Breast epithelium (tissue), 4 donors: ENCODE measurements at regions not wholly inside any gene's neighbourhood (a gene's known extent, or its start where the extent isn't known, plus 50 kb on each side); places are given as distances from the start of the nearest gene placed in this dataset.

Experiments
- DNase-seq, 2 donors: peaks; one replicate each; pipeline ENCODE4 v3.0.0-alpha.2; 2019; ENCODE audit warnings: low spot score in 2 of 2
- H3K27ac ChIP-seq, 2 donors: fragments of 200-600 bp; sonication (generic) in 1 of 2; one replicate each; pipeline ENCODE4 v1.5.1; 2016 to 2019; ENCODE audit warnings: mild to moderate bottlenecking in 1 of 2
- H3K27me3 ChIP-seq, 2 donors: fragments of 200-600 bp; sonication (generic) in 1 of 2; one replicate each; pipeline versions ENCODE4 v1.5.1 to v1.6.0; 2017 to 2019; ENCODE audit warnings: control low read depth in 1 of 2, mild to moderate bottlenecking in 1 of 2
- H3K36me3 ChIP-seq: fragments of 200-600 bp; one replicate; pipeline ENCODE4 v1.5.1; 2019
- H3K4me1 ChIP-seq, 2 donors: fragments of 200-600 bp; sonication (generic); one replicate each; pipeline ENCODE4 v1.5.1; 2016 to 2019; ENCODE audit warnings: control low read depth in 1 of 2
- H3K4me3 ChIP-seq, 3 donors: fragments of 200-600 bp; sonication (generic); 1 replicate in 2 of 3; 2 replicates in 1 of 3; pipeline ENCODE4 v1.5.1; 2016 to 2019; ENCODE audit warnings: mild to moderate bottlenecking in 3 of 3, moderate library complexity in 2 of 3
- H3K9me3 ChIP-seq, 2 donors: fragments of 200-600 bp; sonication (generic) in 1 of 2; one replicate each; pipeline ENCODE4 v1.5.1; 2016 to 2019; ENCODE audit warnings: control low read depth in 1 of 2
- POLR2A ChIP-seq: fragments of 450-650 bp; IDR thresholded peaks from one replicate; pipeline ENCODE4 v1.6.1; 2016; ENCODE audit warnings: antibody characterized with exemption, mild to moderate bottlenecking, moderate library complexity
- POLR2AphosphoS5 ChIP-seq, 3 donors: sonication (generic); formaldehyde crosslinking; IDR thresholded peaks; one replicate each; pipeline ENCODE4 v1.6.1; 2017; ENCODE audit warnings: antibody characterized with exemption in 3 of 3
- intact Hi-C: fragments of 100-400 bp; cut with DNase I; formaldehyde crosslinking; loops from one replicate; pipeline ENCODE4 v1.15.1; 2023; ENCODE audit warnings: low total_unique reads
- TF ChIP-seq, protein P1 (sequence below), 3 donors: fragments of 450-650 bp; IDR thresholded peaks; one replicate each; pipeline ENCODE4 v1.5.1; 2016 to 2017; ENCODE audit warnings: antibody characterized with exemption in 3 of 3, mild to moderate bottlenecking in 3 of 3, moderate library complexity in 3 of 3

DNA sequence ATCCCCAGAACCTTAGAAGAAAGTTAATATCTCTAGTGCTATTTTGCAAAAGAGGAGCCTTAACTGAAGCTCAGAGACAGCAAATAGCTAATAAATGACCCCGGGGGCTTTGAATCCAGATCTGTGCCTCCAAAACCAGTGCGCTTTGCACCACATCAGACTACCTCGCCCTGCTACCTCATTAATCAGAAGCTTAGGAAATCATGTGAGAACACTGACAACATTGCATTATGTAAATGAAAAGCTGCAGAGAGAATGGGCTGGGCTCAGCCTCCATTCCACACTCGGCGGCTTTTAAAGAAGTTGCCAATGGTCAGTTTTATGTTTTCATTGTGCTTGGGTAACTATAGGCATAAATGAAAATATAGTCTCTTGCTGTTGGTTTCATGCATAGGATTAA lies 54.0 kb upstream of the STMND1 start:
- Histone ChIP-seq H3K4me3 (no peak overlapping the region), H3K27me3 (no peaks in the 10 kb centered on the region), H3K27ac (no peak overlapping the region), H3K4me1 (no peaks in the 10 kb centered on the region), H3K9me3 (no peaks in the 10 kb centered on the region), H3K36me3 (no peaks in the 10 kb centered on the region)
- intact Hi-C loops = no loop called here
- DNase-seq = no peak
- TF ChIP-seq POLR2A (no peak), POLR2AphosphoS5 (IDR thresholded peaks at IDR 0.05) (no peak)
- TF ChIP-seq, protein P1, sequence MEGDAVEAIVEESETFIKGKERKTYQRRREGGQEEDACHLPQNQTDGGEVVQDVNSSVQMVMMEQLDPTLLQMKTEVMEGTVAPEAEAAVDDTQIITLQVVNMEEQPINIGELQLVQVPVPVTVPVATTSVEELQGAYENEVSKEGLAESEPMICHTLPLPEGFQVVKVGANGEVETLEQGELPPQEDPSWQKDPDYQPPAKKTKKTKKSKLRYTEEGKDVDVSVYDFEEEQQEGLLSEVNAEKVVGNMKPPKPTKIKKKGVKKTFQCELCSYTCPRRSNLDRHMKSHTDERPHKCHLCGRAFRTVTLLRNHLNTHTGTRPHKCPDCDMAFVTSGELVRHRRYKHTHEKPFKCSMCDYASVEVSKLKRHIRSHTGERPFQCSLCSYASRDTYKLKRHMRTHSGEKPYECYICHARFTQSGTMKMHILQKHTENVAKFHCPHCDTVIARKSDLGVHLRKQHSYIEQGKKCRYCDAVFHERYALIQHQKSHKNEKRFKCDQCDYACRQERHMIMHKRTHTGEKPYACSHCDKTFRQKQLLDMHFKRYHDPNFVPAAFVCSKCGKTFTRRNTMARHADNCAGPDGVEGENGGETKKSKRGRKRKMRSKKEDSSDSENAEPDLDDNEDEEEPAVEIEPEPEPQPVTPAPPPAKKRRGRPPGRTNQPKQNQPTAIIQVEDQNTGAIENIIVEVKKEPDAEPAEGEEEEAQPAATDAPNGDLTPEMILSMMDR (IDR thresholded peaks at IDR 0.05) = no peak

DNA sequence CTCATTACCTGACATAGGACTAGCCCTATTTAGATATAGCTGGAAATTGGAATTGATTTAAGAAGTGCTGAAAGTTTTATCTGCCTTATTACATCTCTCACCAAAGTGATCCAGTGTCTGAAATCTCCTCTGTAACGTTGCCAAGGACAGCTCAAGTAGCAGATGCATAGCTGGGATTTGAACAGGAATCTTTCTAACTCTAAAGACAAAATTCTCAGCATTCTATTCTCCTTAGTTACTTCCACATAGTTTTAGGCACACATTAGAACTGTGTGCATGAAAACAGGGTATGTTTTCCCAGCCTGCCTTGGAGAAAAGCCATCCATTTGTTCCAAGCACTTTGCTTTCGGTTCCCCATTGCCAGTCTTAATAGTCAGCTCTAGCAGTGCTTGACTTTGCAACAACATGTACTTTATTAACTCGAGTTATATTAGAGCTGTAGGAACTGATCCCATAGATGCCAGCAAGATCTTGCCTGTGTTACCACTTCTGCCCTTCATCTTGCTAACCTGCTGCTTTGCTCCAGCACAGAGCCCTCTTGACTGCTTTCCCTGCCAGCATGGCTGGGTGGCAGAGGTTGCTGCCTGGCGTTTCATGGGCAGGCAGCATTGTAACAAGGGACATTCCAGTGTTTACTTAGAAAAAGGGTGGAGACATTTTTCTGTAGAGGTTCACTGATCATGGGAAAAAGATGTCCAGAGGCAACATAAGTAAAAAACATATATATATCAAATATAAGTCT lies 56.1 kb upstream of the STMND1 start:
- Histone ChIP-seq H3K36me3 (no peaks in the 10 kb centered on the region), H3K27ac (no peak overlapping the region), H3K4me3 (no peak overlapping the region), H3K27me3 (no peaks in the 10 kb centered on the region), H3K9me3 (no peaks in the 10 kb centered on the region), H3K4me1 (no peaks in the 10 kb centered on the region)
- intact Hi-C loops = no loop called here
- DNase-seq = no peak
- TF ChIP-seq, protein P1 (IDR thresholded peaks at IDR 0.05) = no peak

DNA sequence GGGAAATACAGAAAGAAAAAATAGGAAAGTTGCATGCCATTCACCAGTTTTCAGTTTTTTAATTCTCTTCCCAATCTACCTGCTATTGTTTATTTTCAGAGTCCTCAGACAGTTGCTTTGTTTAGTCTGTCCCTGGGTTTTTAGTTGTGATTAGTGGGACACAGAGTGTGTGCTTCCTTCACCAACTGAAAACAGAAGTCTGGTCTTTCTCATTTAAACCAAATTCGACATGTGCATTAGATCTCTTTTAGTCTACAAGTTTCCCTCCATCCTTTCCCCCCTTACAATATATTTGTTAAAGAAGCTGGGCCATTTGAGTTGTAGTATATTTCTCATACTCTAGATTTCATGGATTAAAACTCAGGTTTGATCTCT lies 58.7 kb upstream of the STMND1 start:
- TF ChIP-seq, protein P1 (IDR thresholded peaks at IDR 0.05) = no peak
- TF ChIP-seq POLR2A = no peak
- TF ChIP-seq POLR2AphosphoS5 (IDR thresholded peaks at IDR 0.05) = no peak
- Histone ChIP-seq H3K9me3 (no peaks in the 10 kb centered on the region), H3K4me1 (no peaks in the 10 kb centered on the region), H3K27ac (no peak overlapping the region), H3K36me3 (no peaks in the 10 kb centered on the region), H3K4me3 (no peak overlapping the region), H3K27me3 (no peaks in the 10 kb centered on the region)
- intact Hi-C loops = no loop called here
- DNase-seq = no peak

DNA sequence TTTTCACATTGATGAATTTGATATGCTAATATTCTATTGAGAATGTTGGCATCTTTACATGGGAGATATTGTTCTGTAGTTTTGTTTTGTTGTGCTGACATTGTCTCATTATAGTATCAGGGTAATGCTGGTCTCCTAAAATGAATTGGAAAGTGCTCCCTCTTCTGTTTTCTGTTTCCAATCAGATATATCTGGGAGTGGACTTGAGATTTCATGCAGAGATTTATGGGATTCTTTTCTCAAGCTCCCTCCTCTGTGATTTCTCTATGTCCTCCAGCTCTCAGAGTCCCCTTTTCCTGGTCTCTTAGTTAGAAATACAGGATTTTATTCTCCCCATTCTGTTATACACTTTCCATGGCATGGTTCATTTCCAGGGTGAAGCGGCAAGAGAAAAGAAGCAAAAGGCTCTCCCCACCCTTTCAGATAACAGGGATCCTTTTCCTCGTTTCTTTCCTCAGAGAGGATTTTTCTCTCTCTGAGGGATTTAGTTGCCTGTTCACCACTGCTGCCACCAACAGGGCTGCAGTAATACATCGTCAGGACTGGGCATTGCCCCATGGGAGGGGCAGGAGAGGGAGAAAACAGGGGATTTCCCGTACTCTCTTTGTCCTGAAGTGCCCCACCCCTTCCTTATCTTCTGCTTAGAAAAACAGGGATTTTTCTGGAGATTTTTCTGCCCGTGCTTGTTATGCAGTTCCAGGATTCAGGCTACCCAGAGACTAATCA lies 59.3 kb upstream of the STMND1 start:
- intact Hi-C loops = no loop called here
- TF ChIP-seq, protein P1 (IDR thresholded peaks at IDR 0.05) = peak in 2 of 3 donors; percentile 21 to 23
- TF ChIP-seq POLR2AphosphoS5 (IDR thresholded peaks at IDR 0.05) = no peak
- H3K27ac ChIP-seq = no peak overlapping the region
- H3K27me3 ChIP-seq = no peaks in the 10 kb centered on the region
- H3K36me3 ChIP-seq = no peaks in the 10 kb centered on the region
- H3K9me3 ChIP-seq = no peaks in the 10 kb centered on the region
- DNase-seq = no peak
- no peaks in the 10 kb centered on the region for H3K4me1 ChIP-seq
- peak overlapping the region in 1 of 3 donors; percentile 36 for H3K4me3 ChIP-seq

DNA sequence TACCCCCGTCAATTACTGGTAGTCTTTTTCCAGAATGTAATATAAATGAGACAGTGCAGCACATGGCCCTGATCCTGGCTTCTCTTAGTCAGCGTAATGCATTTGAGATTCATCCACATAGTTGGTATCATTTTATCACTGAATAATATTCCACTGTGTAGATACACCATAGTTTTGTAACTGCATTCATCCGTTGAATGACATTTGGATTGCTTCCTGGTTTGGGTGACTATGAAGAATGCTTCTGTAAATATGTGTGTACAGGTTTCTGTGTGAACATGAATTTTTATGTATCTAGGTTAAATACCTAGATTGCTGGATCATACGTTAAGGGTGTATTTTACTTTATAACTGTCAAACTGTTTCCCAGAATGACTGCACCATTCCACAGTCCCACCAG lies 62.6 kb upstream of the STMND1 start:
- Histone ChIP-seq H3K9me3 (no peaks in the 10 kb centered on the region), H3K27ac (no peak overlapping the region), H3K4me3 (no peak overlapping the region), H3K4me1 (no peaks in the 10 kb centered on the region), H3K36me3 (no peaks in the 10 kb centered on the region), H3K27me3 (no peaks in the 10 kb centered on the region)
- TF ChIP-seq POLR2A (no peak), POLR2AphosphoS5 (IDR thresholded peaks at IDR 0.05) (no peak)
- intact Hi-C loops = no loop called here
- no peak for DNase-seq
